ENCODE measurements at regions not wholly inside any gene's neighbourhood (a gene's known extent, or its start where the extent isn't known, plus 50 kb on each side); places are given as distances from the start of the nearest gene placed in this dataset.
A peak's percentile ranks its signal among the peaks of the same experiment; 100 is the strongest.

DNA sequence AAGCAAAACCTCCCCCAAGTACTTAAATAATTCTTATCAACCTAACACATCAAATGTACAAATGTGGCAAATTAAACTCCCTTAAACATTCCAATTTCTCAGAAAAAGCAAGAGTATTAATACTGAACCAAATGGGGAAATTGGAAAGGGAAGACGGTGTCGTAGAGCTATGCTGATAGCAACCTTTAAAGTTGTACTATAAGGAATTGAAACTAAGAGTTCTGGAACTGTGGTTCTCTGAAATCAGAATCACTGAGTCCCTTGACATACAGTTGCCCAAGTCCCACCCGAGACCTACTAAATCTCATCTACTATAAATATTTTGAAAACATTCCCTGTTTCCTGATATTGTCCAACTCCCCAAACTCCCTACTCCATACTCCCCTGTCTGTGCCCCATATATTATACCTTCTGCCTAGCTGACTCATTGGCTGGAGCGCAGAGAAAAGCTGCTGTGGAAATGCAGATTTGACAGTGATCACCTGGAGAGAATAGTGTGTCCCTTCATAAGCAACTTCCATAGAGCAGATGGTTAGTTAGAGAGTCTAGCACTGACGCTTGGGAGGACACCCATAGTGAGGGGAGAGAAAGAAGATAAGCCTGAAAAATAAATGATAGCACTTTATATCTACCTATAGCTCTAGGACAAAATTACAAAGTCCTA, 51.4 kb upstream of the ITM2B start:
- no peak for DNase-seq

DNA sequence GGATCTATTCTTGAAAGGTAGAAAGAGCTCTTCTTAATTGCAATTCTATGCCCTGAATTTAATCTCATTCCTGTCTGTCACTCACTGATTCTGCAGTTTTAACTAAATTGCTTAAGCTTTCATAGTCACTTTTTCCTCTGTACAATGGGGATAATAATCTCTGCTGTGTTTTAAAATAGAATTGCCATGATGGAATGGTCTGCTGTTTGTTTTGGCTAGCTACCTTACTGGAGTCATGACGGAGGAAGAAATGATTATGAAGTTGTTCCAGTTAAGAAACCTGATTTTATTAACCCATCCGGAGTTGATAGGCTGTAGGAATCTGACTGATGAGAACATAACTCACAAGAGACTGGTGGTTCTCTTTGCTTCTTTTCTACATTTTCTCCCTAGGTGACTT, 54.9 kb upstream of the ITM2B start:
- no peak for DNase-seq

DNA sequence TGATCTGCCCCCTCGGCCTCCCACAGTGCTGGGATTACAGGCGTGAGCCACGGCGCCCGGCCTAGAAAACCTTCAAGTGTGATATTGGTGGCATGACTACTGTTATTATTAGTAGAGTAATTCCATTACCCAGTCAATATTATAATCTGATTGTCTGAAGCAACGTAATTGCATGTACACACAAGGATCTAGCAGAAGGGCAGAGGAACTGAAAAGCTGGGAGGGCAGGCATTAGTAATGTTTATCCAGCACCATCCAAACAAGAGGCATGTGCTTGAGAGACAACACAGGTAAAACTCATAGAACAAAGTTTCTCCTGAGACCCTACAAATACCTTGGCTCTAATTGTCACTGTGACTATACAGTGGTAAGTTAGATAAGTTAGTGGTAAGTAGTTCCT, 56.2 kb upstream of the ITM2B start:
- DNase-seq = no peak

DNA sequence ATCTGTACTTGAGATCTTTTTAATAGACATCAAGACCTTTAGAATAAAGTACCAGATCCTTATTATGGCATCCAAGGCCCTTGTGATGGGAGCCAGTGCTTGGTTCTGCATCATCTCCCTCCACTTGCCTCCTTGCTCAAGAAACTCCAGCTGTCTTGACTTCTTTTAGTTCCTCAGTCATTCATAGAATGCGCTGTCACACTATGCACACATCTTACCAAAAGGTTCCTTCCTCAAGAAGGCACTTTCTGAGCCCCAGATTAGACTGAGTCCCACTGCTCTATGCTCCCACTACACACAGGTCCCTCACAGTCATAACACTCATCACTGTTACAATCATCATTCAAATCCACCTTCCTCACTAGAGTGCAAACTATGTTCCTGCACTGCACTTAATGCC, 57.8 kb upstream of the ITM2B start:
- DNase-seq = no peak

DNA sequence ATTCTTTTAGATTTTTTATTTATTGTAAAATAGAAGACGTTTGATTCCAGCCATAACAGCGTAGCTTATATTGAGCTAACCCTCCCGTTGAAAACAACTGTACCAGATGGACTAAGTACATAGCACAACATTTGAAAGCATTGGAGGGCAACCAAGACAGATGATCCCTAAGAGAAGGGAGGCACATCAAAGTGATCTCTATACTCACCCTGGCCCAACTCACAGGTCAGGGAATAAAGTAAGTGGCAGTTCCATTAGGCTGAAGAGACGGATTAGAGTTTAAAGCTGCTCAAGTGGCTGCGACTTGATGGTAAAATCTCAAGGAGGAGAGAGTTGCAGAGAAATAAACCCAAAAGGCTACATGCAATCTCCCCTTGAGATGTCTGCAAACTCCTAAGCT, 65.1 kb upstream of the ITM2B start:
- no peak for DNase-seq

DNA sequence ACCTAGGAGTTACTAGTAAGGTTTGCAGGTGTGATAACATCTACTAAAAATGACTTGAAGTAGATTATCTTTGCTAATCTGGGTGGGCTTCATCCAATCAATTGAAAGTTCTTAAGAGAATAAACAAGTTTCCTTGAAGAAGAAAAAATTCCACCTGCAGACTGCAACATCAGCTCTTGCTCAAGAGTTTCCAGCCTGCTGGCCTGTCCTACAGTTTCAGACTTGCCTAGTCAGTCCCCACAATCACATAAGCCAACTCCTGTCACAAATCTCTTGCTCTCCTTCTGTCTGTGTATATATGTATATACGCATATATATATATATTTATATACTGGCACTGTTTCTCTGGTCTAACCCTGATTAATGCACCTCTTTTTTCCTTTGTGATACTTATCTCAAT, 67.3 kb upstream of the ITM2B start:
- DNase-seq = no peak

DNA sequence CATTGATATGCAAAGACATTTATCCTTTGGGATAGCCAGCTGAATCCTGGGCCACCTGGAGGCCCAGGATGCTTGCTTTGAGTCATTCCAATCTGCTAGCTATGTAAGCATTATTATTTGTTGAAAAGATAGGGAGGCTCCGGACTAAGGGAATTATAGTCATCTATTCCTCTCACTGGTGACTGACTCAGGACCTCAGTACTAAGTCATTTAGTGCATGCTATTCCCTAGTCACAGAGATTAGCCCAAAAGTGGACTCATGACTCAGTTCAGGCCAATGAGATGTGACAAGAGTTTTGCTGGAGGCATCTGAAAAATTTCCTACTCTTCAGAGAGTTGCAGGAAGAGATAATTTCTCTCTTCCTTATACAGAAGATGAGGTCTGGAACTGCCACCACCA, 67.9 kb upstream of the ITM2B start:
- DNase-seq = no peak

DNA sequence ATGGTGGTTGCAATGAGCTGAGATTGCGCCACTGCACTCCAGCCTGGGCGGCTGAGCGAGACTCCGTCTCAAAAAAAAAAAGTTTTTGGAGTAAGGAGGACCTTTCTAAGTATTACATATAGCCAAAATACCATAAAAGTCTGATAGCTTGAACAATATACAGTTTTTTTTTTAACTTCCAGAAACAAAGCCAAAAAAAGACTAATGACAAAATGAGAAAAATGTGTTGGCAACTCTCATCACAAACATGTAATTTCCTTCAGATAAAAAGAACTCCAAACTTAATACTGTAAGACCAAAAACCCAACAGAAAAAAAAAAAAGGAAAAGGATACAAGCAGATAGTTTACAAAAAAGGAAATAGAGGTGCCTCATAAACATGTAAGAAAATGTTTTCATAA, 68.2 kb upstream of the MED4 start:
- no peak for DNase-seq

DNA sequence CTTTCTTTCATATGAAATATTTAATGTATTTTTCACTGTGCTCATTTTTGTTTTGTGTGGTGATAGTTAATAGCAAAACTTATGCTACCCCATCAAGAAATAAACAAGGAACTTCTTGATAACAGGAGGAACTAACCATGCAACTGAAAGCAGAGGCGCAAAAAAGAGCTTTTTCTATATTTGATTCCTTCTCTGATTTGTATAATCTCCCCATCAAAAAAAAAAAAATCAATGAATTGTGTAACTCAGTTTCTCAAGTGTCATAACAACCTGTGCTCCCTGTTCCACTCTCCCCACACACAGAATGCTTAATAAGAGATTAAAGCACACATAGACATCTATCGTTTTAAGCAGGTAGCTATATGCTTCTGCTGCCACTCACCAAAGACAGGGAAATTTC, 67.3 kb upstream of the MED4 start:
- no peak for DNase-seq

DNA sequence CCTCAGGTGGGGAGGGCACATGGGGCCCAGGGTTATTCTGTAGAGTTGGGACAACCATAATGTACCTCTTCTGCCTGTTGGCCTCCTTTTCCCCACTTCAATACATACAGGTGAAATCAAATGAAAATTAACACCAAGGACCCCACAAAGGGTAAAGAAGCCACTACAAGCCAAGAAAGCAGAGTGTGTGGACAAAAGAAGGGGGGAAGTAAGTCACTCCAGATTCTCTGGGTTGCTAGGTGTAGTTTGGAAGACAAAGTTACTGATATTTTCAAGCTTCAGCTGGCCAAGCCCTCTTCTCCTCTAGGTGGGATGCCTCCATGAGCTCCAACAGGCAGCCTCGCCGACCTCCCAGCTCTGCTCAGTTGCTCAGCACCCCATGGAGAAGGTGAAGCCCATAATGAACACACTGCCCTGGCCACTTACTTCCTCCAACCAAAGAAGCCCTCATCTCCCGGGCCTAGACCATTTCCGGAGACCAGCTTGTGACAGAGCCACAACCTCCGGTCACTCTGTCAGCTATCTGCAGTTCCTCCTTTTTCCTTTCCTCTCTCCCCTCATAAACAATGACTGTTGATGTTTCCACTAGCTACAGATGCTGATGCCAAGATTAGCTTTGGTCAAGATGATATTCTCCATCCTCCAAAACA, 66.8 kb upstream of the MED4 start:
- DNase-seq = no peak

DNA sequence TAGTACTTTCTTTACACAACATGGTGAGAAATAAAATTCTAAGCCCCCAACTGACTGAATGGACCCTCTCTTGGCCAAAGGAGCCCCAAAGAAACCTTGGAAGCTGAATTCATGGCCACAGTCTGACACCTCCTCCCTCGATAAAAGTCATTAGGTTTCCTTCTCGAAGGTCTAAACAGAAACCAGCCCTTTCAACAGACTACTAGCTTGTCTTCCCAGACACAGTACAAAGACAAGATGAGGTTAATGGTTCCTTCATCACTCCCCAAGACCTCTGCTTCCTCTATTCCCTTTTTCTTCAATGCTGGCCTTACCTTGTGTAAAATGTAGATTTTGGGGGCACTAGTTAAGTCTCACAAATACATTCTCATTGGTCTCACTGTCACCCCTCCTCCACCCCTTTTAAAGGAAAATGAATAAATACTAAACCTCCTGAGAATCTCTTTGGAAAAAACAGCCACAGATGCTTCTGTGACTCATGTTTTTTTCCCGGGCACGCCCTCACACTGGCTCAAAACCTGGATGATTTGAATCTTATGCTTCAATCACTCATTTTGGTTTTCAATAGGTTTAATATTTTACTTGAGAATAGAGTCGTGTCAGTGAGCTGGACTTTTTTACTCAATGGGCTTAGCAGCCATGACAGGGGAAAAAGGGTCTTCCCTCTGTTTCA, 65.8 kb upstream of the MED4 start:
- DNase-seq = peak; percentile 84

DNA sequence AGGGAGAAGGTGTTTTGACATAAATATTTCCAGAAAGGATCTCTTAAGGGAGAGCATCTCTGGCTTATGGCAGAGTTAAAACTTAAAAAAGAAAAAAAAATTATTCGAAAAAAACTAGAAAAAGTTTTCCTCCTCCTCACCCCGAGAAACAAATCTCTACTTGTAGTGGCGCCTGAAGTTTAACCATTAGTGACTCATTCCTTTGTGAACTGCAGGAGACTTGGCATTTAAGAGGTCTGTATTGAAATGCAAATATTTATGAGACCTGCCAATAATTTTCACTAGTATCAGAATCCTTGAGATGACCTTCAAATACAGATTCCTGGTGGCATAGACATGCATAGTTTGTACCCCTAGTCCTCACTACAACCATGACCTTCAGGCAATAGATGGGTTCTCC, 64.9 kb upstream of the MED4 start:
- DNase-seq = peak; percentile 61

DNA sequence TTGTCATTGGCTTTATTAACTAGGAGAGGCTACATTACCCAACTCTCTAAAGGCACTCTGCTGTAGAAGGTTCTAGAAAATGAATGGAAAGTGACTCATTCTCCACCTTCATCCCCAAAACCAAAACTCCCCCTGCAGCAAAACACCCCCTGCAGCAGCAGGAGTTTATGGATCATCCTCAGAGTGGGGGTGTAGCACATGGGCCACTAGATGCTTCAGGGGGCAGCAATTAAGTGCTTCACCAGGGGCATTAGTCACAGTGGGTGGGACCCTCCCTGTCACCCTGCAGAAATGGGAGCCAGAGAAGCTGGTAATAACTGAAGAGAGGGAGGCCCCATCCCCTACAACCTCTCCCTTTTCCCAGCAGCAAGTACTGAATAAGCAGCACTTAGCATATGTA, 64.5 kb upstream of the MED4 start:
- DNase-seq = no peak

DNA sequence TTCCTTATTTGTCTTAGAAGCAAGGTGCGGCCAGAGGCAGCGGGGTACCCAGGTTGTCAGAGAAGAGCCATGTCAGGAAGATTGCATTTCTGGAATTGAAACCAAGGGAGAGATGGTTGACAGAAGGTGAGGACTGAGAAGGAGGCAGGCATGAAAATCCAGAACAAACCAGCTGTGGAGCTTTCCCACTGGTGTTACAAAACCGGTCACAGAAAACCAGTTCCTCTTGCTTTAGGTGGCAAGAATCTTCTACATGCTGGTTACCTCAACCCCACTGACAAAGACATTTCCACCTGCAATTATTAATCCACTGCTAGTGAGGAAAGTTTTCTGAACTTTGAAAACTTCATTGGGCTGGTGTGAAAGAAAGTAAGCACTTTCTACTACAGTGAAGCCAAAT, 64.0 kb upstream of the MED4 start:
- no peak for DNase-seq

DNA sequence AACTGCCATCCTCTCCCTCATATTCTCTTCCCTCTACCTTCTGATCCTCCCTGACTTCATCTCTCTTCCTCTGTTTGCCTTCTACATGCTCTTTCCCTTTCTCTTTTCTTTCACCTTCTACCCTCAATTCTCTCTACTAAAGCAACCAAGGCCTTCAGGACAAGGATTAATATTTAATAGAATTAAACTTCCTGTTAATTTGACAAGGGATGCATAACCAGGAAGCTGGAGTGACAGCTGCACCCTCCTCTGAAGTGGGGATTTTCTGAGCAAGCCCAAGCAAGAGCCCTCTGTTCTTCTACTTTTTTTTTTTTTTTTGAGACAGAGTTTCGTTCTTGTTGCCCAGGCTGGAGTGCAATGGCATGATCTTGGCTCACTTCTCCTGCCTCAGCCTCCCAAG, 63.4 kb upstream of the MED4 start:
- no peak for DNase-seq

DNA sequence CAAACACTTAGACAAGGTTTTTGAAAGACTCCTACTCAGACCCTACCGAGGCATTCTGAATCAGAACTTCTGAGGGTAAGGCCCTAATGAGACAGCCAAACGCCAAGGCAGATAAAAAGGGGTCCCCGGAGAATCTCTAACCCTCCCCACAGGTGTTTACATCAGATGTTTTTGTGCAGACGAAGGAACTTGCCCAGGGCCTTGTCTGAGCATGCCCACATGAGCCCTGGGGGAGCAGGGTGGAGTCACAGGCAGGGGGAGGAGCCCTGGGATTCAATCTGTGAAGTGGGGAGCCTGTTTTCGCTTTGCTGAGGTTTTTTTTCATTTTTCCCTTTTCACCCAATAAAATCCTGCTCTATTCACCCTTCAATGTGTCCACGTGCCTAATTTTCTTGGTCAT, 61.6 kb upstream of the MED4 start:
- DNase-seq = no peak

DNA sequence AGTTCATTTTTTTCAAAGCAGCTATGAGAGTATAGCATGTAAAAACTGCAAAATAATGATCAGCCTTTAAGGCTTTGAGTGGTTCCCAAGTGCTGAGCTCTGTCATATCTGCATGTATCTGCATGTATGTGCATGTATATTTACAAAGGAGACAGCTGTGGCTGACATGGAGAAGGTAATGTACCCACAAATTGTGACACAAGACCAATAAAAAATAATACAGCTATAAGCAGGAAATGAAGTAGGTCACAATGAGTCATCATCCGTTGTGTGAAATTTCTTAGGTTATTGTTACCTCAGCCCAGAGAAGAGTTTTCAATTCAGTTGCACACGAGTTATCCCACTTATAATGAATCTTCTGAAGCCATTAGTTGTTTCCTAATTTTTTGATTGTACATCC, 60.9 kb upstream of the MED4 start:
- no peak for DNase-seq

DNA sequence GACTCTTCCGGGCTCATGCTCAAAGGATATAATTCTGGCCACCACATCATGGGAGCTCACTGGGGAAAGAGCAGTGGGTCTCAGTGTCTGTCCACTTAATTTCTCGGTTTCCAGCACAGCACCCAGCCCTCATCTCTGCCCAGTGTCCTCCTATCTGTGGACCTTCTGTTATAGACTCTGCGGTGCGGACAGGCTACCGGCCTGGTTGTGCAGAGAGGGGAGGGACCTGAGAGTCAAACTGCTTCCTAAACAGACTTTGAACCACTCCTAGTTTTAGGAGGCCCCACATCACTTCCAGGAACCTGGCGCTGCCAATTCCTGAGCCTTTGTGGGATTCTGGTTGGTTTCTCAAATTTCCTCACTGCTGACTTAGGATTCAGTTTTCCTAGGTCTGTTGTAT, 59.8 kb upstream of the MED4 start:
- no peak for DNase-seq

DNA sequence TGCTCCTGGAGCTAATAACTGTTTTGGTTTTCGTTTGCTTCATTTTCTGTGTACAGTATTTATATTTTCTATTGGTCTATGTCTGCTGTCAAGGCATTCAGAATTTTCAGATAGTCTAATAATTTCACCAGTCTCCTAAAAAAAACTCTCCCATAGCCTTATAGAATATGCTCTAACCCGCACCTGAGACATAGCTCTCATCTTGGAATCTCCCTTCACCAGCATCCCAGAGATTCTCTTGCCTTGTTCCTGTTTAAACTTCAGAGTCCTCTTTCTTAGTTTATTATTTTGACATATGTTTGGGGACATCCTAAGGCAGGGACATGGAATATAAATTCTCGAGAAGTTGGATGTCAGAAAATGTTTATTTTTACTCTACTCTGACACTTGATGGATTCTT, 58.3 kb upstream of the MED4 start:
- DNase-seq = no peak

DNA sequence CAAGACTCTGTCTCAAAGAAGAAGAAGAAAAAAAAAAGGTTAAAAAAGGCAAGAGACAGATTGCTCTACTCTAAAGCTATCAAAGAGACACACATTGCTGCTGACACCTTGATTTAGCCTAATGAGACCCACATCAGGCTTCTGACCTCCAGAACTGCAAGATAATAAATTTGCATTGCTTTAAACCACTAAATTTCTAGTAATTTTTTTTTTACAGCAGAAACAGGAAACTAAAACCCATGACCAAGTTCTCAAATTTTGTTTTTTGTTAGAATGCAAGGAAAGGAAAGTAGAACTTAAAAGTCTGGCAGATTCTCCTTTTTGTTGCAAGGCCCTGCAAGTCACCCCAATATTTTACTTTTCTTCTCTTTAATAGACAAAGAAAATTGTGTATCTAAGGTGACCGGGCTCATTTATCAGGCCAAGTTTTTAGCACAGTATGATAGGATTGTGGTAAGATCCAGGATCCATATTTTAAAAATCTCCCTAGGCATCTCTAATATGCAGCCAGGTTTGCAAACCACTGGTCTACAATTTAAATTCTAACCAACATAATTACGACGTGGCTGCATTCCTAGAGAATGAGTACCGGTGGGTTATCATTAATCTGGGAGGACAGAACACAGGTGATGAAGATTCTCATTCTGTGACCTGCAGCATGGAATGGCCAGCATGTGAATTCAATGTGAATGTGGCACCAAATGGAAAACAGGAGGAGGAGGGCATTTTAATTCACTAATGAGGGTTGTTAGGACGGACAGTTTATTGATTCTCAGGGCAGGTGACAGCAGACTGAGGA, 56.7 kb upstream of the MED4 start:
- DNase-seq = no peak

DNA sequence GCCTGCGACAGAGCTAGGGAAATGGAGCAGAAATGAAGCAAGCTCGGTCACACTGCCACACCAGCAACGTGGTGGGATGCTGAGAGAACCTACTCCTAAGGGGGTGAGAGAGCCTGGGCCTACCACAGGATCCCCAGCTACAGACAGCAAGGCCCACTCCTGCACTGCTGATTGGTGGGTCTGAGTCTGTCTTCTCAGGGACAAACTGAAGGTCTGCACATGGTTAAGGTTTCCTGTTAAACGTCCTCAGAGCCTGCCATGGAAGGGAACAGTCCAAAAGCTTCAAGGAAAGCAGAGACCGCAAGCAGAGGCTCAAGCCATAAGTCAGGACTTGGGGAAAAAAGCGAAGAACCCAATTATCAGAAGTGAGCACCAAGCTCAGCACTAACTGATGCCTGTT, 53.5 kb upstream of the MED4 start:
- no peak for DNase-seq

DNA sequence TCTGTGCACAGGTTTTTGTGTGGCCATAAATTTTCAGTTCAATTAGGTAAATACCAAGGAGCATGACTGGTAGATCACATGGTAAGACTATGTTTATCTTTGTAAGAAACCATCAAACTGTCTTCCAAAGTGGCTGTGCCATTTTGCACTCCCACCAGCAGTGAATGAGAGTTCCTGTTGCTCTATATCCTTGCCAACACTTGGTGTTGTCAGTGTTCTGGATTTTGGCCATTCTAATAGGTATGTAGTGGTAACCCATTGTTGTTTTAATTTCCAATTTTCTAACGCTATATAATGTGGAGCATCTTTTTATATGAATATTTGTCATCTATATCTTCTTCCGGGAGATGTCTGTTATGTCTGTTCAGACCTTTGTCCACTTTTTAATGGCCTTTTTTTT, 51.7 kb upstream of the MED4 start:
- no peak for DNase-seq

DNA sequence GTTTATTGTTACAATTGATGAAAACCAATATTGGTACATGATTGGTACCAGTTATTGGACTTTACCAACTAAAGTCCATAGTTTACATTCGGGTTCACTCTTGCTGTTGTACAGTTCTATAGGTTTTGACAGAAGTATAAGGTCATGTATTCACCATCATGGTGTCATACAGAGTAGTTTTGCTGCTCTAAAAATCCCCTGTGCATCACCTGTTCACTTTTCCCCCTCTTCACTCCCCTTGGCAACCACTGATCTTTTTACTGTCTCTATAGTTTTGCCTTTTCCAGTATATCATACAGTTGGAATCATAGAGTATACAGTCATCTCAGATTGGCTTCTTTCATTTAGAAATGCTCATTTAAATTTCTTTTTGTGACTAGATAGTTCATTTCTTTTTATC, 51.2 kb upstream of the MED4 start:
- no peak for DNase-seq
